Amniotic epithelial cell (primary cell): ENCODE measurements at regions not wholly inside any gene's neighbourhood (a gene's known extent, or its start where the extent isn't known, plus 50 kb on each side); places are given as distances from the start of the nearest gene placed in this dataset.

Experiments used
- DNase-seq: peaks from one replicate; pipeline ENCODE4 v3.0.0-alpha.2; 2010; ENCODE audit warnings: low read depth

DNA sequence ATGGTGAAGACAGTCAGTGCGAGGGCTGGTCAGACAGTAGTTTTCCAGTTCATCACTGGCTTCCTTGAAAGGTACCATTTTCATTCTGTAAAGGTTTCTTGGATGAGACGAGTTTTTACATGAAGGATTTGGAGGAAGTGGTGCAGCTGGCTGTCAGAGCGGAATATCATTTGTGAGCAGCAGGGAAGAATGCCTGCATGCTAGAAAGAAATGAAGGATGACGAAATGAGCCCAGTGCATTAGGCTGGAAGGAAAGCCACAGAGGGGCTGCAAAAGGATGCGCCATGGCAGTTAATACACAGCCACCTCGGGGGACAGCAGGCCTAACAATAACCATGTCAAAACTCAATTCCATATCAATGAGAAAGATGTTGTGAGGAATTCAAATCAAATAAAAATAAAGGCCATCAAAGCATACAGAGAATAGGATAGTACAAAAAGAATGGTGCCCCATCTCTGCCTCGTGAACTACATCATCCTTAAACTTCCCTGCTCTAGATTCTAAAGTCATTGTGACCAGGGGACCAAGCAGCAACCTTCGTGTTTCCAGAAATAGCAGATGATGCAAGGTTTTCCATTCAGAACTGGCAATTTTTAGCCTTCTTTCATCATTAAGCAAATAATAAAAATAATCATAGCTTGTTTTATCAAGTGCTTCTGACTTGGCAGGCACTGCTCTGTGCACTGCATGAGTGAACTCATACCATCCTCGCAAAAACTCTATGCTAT, 504.2 kb downstream of the RFC3 start:
- no peak for DNase-seq

DNA sequence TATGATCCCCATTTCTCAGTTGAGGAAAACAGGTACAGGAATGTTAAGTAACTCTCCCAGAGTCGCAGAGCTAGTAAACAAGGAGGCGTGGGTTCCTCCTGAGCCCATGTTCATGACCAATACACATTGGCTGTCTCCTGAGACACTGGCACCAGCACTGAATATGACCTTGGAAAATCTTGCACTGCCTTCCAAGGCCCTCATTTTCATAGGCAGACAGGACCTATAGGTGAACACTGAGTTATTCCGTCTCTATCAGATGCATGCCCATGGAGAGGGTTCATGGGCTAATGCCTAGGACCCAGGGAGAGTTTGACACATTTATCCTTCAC, 504.8 kb downstream of the RFC3 start:
- DNase-seq: no peak

DNA sequence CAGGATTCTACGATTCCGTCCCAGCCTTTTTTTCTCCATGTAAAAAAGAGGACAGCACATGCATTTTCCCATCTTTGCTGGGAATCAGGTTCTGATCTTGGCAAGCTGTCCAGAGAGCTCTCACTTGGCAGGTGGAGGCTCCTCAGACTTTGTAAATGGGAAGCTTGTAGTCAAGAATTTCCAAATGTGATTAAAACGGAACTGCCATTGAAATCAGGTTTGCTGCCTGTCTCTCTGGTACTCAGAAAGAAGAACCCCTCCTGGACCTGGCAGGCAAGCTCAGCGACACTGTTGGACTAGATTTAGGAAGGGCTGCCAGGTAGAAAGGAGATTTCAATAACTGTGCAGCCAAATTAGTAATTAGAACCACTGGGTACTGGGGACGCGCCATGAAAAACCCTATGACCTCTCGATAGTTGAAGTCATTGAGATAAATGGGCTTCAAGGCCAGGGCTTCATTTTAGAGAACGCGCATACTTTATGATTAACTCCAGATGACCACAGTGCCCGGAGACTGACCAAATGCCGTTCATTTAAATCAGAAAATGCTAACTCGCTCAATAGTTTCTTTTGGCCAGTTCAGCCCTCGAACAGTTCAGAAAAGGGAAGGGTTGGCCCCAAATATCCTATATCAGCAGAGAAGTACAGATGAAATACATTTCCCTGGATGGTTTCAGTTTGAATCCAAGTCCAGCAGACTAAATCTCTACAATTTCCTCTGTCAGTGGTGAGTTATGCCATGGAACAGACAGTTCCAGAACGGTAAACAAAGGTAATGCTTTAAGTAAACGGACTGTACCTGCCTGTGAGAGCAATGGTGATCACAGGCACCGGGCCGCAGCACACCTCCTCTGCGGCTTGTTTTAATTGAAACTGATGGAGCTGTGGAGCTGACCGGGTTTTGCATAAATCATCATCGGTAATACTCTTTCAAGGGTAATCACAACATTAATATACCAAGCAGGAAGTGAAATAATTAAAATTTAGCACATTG, 517.4 kb downstream of the RFC3 start:
- no peak for DNase-seq

DNA sequence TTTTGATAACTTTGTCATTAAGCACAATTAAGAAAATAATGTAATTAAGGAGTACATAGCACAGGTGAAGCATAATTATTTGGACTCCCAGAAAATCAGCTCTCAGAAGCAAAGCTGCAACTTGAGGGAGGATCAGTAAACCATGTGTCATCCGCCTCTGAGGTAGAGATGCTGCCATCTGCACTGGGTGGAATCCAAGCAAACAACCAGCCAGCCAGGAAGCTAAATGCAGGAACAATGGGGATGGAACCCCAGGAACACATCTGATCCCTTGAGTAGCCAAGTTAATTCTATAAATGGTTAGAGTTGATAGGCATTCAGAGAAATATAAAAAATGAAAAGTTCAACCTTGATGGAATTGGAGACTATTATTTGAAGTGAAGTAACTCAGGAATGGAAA, 520.2 kb downstream of the RFC3 start:
- DNase-seq: no peak

DNA sequence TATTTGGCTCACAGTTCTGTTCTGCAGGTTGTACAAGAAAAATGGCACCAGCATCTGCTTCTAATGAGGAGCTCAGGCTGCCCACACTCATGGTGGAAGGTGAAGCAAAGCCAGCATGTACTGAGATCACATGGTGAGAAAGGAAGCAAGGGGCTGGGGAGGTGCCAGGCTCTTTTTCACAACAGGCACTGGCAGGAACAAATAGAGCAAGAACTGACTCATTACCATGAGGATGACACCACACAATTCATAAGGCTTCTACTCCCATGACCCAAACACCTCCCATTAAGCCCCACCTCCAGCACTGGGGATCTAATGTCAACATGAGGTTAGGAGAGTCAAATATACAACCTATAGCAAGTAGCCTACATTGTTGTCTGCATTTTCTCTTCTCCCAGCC, 522.6 kb downstream of the RFC3 start:
- DNase-seq: peak; percentile 86

DNA sequence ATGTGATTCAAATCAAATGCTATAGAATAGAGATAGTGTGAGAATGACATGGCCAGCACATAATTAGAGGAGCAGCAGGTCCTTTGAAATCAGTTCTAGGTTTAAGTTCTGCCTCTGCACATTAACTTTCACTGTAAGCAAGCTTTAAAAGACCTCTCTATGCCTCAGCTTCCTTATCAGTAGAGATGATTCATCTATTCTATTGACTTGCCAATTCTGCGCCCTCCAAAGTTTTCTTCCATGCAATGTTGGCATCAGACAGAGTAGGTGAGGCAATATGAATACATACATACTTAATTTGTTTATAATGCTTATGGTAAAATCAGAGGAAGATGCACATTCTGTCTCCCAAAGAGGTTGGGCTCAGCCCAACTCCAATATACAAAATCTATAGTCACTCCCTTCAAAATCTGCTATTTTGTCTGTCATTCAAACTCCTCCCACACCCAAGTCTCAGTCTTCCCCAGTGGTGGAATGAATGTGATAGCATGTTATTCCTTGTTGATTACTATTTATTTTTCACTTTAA, 525.5 kb downstream of the RFC3 start:
- DNase-seq: peak; percentile 20

DNA sequence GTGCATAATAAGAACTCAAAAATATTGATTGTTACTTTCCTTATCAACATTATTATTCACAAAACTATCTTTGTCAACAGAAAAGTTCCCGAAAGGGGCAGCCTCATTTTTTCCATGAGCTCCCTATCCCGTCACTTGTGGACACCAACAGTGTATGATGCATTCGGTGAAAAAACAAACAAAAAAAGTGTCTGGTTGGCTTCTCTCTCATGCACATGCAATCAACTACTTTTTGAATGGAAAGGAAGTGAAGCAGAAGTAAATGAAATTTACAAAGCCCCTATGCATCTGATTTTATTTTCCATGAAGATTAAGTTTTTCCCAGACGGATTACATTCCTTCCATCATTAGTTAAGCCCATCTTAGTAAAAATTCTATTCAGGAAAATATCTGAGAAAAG, 526.9 kb downstream of the RFC3 start:
- no peak for DNase-seq

DNA sequence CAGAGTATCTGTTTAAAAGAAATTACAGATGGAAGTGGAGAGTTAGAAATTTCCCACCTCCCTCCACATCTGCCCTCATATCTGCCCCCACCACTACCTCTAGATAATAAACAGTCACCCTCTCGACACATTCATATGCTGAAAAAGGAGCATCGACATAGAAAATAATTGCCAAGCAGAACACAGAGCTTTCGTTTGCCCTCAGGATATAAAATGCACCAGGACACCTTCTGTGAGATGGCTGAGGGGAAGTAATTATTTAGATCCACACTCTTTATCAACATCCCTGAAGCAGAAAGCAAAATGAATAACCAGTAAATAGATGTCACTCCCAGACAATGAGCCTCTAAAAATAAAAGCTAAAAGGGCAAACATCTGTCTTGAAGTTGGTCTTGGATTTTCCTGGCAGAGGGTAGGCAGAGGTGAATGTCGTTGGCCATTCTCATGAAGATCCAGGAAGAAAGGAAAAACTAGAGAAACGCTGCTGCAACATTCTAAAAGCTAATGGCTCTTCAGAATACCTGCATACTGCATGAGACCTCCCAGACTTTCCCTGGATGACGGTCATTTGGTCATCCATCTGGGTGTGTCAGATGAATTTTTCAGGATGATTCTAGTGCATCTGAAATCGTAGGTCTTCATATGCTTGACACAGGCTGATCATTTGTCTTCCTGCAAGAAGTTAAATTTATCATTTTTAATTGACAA, 527.5 kb downstream of the RFC3 start:
- no peak for DNase-seq

DNA sequence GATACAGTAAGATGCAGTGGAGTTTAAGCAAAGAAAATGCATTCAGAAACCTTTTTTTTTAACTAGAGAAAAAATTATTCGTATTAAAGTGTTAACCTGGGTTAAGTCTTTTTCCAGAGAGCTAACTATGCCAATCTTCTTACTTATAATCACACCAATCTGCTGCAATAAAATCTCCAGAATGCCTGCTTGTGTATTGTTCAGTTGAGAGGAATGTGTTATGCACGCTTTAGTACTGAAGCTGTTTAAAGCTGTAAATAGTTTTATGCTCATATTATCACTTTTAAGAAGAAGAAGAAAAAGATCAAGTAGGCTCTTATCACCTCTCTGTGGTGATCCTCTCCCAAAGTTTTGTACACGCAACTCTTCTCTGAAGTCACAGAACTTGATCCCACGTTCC, 528.7 kb downstream of the RFC3 start:
- DNase-seq: no peak

DNA sequence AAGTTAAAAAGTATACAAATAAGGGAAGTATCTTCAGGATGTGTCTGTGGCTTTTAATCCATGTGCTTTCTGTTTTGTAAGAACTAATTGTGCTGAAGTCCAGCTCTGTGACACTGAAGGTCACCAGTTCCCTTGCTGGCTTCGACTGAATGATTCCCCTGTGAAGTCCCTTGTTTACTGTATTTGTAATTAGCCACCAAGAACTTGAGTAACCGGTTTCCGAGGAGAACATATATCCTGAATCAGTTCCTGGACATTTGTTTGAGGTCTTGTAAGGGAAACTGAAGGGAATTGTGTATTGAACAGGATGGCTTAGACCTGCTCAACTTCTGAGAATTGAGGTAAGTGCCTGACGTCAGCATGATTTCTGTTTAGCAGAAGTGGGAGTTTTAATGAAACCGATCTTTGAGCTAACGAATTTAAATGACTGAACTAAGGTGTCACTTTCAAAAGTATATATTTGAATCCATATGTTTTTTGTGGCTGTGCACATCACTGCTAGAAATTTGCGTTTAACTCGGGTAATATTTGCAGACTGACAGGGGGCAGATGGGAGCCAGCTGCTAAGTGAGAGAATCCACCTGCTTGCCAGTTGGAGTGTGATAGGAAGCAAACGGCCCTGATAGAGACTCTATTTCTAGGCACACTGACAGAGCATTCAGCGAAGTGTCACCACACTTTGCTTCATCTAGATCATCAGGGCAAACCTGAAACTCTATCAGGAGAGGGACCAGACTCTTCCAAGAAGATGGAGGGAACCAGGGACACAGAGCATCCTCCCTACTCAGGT, 530.0 kb downstream of the RFC3 start:
- DNase-seq: no peak

DNA sequence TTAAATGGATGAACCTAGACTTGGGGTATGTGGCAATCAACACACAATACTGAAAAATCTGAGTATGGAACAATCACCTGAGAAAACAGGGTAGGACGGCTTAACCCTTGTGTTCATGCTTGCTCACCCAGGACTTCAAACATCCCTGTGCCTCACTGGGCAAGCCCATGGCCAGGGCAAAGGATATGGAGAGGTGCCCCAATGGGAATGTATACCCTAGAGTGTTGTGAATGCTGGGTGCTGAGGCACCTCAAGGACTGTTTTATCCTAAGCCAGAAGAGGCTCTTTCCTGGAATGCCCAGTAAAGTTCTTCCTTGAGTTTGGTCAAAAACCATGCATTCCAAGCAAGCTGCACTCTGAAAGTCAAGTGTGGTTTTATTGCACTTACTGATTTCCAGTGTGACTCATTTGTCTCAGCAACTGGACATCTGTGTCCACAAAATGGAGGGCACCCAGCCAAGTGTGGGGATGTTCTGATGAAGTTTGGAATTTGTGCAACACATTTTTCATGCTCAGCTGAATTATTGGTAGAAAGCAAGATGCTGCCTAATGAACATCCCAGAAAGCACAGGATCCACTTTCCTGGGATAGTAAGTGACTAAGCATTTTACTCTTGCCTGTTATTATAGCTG, 531.3 kb downstream of the RFC3 start:
- DNase-seq: peak; percentile 93

DNA sequence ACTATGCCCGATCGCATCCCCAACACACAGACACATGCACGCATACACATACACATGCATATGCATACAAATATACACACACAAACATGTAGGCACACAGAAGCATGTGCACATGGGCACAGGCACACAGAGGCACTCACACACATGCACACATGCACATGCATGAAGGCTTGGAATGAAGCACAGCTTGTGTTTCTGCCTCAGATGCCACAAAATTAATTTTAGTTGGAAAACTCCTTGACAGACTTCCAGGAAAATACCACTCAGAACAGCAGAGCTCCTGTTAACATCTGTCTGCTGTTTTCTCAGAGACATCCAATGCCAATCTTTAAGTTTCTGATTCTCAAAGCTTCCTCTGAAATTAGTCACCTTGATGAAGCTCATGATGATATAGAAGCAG, 532.7 kb downstream of the RFC3 start:
- DNase-seq: no peak

DNA sequence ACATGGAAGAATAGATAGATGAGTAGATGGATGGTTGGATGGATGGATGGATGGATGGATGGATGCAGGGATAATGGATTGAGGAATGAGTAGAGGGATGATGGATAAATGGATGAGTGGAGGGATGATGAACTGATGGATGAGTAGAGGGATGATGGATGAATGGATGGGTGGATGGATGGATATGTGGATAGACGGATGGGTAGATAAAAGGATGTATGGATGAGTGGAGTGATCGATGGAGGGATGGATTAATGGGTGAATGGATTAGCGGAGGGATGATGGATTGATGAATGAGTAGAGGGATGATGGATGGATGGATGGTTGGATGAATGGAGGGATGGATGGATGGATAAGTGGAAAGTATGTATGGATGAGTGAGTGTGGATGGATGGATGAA, 533.2 kb downstream of the RFC3 start:
- no peak for DNase-seq

DNA sequence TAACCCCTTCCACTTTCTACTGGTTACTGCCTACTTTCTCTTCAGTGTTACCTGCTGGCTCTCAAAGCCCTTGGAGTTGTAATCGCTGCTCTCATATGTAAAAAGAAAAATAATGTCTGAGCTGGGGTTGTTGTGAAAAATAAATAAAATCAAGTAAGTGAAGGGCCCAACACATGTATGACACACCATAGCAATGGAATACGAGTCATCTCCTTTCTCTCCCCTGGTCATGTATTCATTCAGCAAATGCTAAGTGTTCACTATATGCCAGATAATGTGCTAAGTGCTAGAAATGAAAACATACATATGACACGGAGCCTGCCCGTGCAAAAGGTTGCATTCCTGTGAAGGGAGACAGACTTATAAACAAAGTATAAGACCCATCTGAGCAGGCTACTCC, 535.0 kb downstream of the RFC3 start:
- DNase-seq: no peak

DNA sequence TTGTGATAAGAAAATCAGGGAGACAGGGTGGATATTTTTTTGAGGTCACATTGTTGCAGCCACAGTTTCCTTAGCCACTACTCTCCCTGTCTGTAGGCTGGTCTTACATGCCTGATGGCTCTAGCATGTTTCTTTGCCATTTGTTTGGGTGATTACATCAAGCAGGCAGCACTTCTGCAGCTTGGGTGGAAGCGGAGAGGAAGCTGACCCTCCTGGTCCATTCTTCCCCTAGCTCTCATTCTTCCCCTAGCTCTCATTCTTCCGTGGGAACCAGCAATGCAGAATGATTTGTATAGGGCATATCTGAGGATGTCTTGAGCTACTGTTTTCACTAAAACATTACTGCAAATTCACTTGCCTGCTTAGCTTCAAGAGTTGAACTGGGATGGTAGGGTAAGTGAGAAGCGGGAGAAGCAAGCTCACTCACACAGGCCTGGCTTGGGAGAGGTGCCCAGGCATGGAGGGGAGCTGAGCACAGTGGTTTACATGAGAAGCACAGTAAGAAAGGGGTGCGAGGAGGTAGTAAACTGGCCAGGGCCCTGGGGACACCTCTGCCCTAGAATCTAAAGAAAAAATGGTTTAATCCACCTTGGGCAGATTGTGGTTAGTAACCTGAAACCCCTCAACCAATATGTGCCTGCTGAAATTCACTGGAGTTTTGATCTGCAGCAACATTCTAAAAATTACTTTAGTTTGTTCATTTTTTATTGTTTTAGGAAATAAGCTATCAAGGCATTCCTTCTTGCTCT, 538.9 kb downstream of the RFC3 start:
- DNase-seq: no peak

DNA sequence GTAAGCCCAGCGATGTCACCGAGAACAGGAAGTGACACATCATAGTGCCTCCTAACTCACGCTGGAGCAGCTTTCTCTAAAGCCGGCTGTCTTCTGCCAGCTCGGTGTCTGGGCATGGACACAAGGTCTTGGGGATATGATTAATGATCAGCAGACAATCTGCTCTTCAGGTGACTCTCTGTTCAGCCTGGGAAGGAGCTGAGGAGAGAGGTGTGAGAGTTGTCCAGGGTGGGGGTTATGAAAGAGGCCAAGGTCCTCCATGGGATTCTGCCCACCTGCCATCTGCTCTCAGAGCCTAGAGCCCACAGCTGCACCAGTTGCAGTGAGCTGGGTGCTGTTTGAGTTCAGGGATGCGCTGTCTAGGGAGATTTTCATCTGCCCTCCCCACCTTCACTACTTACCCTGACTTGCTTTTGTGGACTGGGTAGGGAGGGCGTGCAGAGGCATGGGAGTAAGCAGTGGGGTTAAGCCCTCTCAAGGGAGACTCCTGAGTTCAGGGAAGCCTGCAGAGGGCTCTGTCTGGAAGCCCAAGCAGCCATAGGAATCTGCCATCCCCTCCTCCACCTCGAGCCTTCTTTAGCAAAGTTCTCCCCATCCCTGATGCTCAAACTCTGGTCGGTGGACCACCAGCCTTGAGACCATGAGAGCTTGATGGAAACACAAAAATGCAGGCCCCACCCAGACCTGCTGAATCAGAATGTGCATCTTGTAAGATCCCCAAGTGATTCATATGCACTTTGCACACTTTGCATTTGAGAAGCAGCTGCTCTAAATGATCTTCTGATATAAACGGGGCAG, 539.7 kb downstream of the RFC3 start:
- DNase-seq: peak; percentile 60

DNA sequence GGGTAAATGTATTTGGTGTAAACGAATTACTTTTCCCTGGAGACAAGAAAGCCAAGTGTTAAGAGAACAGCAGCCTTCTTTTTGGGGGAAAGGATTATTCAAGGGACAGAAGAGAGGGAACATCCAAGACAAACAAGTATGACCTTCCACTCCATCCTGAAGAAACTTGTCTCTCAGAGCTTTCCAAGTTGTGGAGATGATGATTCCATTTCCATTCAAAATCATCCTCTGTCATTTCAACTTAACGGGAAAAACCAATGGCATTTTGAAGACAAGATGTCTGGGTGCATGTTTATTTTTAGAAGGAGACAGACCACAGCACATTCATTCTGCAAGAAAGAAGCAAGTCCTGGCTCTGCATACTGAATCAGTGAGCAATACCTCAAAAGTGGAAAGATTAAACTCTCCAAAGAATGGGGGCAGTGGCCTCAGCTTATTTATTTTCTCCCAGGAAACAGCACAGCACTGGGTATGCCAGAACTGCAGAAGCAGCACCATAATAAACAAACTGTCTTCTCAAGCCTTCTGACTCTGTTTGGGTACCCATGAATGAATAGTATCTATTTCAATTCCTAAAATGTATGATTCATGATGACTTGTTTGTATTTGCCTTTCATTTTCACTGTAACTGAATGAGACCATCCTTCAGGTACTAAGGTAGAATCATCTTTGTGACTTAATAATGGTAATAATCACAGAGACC, 541.0 kb downstream of the RFC3 start:
- peak; percentile 88 for DNase-seq

DNA sequence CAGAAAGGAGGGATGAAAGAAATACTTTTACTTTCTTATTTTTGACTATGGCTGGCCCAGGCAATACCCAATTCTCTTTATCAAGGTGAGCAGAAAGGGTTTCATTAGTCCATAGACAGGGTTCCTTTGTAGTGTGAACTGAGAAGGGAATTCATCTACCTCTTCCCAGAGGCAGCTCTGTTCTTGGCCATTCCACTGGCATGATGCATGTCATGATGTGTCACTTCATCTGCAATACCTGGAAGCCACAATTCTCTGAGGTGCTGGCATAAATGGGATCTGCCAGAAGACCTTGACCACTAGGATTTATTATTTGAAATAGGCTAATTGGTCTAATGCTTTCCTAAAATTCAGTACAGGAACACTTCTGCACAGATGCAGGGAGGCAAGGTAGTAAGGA, 542.8 kb downstream of the RFC3 start:
- DNase-seq: no peak

DNA sequence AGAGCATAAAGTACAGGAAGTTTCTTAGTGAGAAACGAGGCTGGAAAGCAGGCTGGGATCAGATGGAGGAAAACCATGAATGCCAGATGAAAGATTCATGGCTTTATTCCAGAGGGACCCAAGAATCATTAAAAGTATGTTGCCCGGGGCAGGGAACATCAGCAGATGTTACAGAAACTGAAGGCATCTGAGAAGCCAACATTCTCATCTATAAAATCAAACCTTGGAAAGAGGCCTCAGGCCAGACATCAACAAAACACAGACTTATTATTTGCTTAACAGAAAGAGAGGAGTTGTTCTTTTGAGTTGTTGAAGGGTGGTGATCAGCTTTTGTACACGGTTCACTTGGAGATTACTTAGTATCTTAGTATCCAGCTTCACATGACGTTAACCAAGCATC, 543.6 kb downstream of the RFC3 start:
- DNase-seq: no peak
